K562 (cell line): ENCODE measurements at regions not wholly inside any gene's neighbourhood (a gene's known extent, or its start where the extent isn't known, plus 50 kb on each side); places are given as distances from the start of the nearest gene placed in this dataset.

Experiments used
- ATAC-seq: fragments of 200-7000 bp; cut with Tn5 transposase; 3 replicates; pipeline ENCODE4 v1.9.1; 2020; ENCODE audit warnings: moderate library complexity
- BruUV-seq: library from RNA; stranded (reverse); fragments of 400-500 nt; replicated peaks from 2 replicates; lab custom pipeline; 2021; lab: Mats Ljungman, UMichigan
- CTCF ChIA-PET: fragments of 300-600 bp; formaldehyde crosslinking; extraction: SDS; loops from one replicate; lab custom pipeline; 2021; ENCODE audit warnings: low intra/inter-chr PET ratio; lab: Yijun Ruan, JAX
- POLR2A ChIA-PET: fragments of 300-600, 350-650 bp; sonication (Branson Sonifier 250); formaldehyde crosslinking; extraction: SDS; loops from one replicate; lab custom pipeline; 2021; ENCODE audit warnings: antibody characterized with exemption, inconsistent platforms; lab: Yijun Ruan, JAX
- DNase-seq, 4 experiments: peaks; one replicate each; pipeline versions ENCODE4 v3.0.0 to v3.0.0-alpha.2; 2011 to 2018; ENCODE audit warnings: low spot score in 3 of 4, mixed read lengths in 3 of 4; ENCODE audit errors: extremely low read depth in 1 of 4
- FAIRE-seq: peaks from 2 replicates; lab custom pipeline; 2011; peaks lifted over from hg19 to GRCh38; lab: Jason Lieb, UNC
- H2AFZ ChIP-seq: 2 replicates; pipeline ENCODE4 v1.6.0; 2011; ENCODE audit warnings: low read depth, low read length, control low read depth, inconsistent platforms
- H3K27ac ChIP-seq: fragments of 200-600 bp; 3 replicates; pipeline ENCODE4 v1.8.0; 2011; ENCODE audit warnings: low read depth, mild to moderate bottlenecking, control low read depth, inconsistent platforms, low read length, moderate library complexity, mixed read lengths; ENCODE audit errors: extremely low read depth
- H3K27me3 ChIP-seq, 2 experiments: fragments of 300-600 bp in 1 of 2; 2 replicates in 1 of 2; 3 replicates in 1 of 2; pipeline versions ENCODE4 v1.6.0 to v1.8.0; 2011; ENCODE audit warnings: inconsistent platforms in 2 of 2, low read length in 2 of 2, mild to moderate bottlenecking in 1 of 2, mixed read lengths in 1 of 2, moderate library complexity in 1 of 2; ENCODE audit not compliant: control insufficient read depth in 2 of 2, insufficient read depth in 2 of 2
- H3K36me3 ChIP-seq: fragments of 300-600 bp; 3 replicates; pipeline ENCODE4 v1.8.0; 2011; ENCODE audit warnings: mild to moderate bottlenecking, low read length, inconsistent platforms; ENCODE audit not compliant: control insufficient read depth, insufficient read depth
- H3K4me1 ChIP-seq, 2 experiments: fragments of 200-600 bp in 1 of 2; replicated peaks in 1 of 2; 2 replicates in 1 of 2; 3 replicates in 1 of 2; pipeline versions ENCODE4 v1.5.1 to v1.8.0; 2011; ENCODE audit warnings: inconsistent platforms in 2 of 2, low read length in 2 of 2, mild to moderate bottlenecking in 1 of 2, mixed read lengths in 1 of 2, moderate library complexity in 1 of 2; ENCODE audit not compliant: control insufficient read depth in 2 of 2, insufficient read depth in 2 of 2
- H3K4me2 ChIP-seq: 2 replicates; pipeline ENCODE4 v1.6.1; 2011; ENCODE audit warnings: low read length, control low read depth, inconsistent platforms, mixed read lengths; ENCODE audit not compliant: insufficient read depth
- H3K4me3 ChIP-seq: fragments of 200-600 bp; sonication (generic), shearing (Covaris generic); 2 replicates; pipeline ENCODE4 v1.5.1; 2016; ENCODE audit warnings: control low read depth, inconsistent platforms
- H3K79me2 ChIP-seq: fragments of 200-600 bp; 3 replicates; pipeline ENCODE4 v1.8.0; 2011; ENCODE audit warnings: low read length, inconsistent platforms; ENCODE audit not compliant: control insufficient read depth, insufficient read depth
- H3K9ac ChIP-seq, 2 experiments: 2 replicates each; pipeline versions ENCODE4 v1.6.0 to v1.6.1; 2011; ENCODE audit warnings: low read depth in 2 of 2, low read length in 2 of 2, control low read depth in 1 of 2, inconsistent platforms in 1 of 2, mild to moderate bottlenecking in 1 of 2, mixed read lengths in 1 of 2; ENCODE audit not compliant: insufficient read depth in 1 of 2
- H3K9me1 ChIP-seq: one replicate; pipeline ENCODE4 v1.6.0; 2011; ENCODE audit warnings: inconsistent platforms, mild to moderate bottlenecking, low read length, moderate library complexity; ENCODE audit not compliant: control insufficient read depth, insufficient read depth
- H3K9me3 ChIP-seq: replicated peaks from 2 replicates; pipeline ENCODE4 v1.5.1; 2011; ENCODE audit warnings: low read depth, low read length, inconsistent platforms; ENCODE audit not compliant: control insufficient read depth, insufficient read depth
- H4K20me1 ChIP-seq: replicated peaks from 2 replicates; pipeline ENCODE4 v1.6.1; 2011; ENCODE audit warnings: low read length, inconsistent platforms, mixed read lengths; ENCODE audit not compliant: control insufficient read depth, insufficient read depth
- CREBBP ChIP-seq: IDR thresholded peaks from one replicate; pipeline ENCODE4 v1.6.1; 2012; ENCODE audit warnings: low read depth, mild to moderate bottlenecking, control low read depth, inconsistent platforms, low read length
- CTBP1 ChIP-seq: fragments of 450-650 bp; IDR thresholded peaks from 2 replicates; pipeline ENCODE4 v1.6.1; 2016; ENCODE audit warnings: borderline replicate concordance
- DDX20 ChIP-seq: fragments of 450-650 bp; IDR thresholded peaks from 2 replicates; pipeline ENCODE4 v1.6.1; 2016; ENCODE audit warnings: missing genetic modification characterization, low read depth, mild to moderate bottlenecking, missing compliant biosample characterization, moderate library complexity
- KAT8 ChIP-seq: fragments of 450-650 bp; IDR thresholded peaks from 2 replicates; pipeline ENCODE4 v1.6.1; 2016; ENCODE audit warnings: low read depth, mild to moderate bottlenecking
- OTX1 ChIP-seq: fragments of 450-650 bp; formaldehyde crosslinking; IDR thresholded peaks from 2 replicates; pipeline ENCODE4 v1.4.0; 2022; ENCODE audit warnings: mild to moderate bottlenecking
- PCBP2 ChIP-seq: fragments of 200-400 bp; formaldehyde crosslinking; IDR thresholded peaks from 2 replicates; pipeline ENCODE4 v1.6.1; 2018; ENCODE audit warnings: low read length, low read depth, mild to moderate bottlenecking, moderate library complexity; ENCODE audit not compliant: poor library complexity, severe bottlenecking
- RBM17 ChIP-seq: fragments of 200-400 bp; formaldehyde crosslinking; IDR thresholded peaks from 2 replicates; pipeline ENCODE4 v1.6.1; 2017; ENCODE audit warnings: low read depth, mild to moderate bottlenecking, low read length, borderline replicate concordance
- SMARCC2 ChIP-seq: fragments of 450-650 bp; IDR thresholded peaks from 2 replicates; pipeline ENCODE4 v1.6.1; 2017; ENCODE audit warnings: antibody characterized with exemption, moderate library complexity, mild to moderate bottlenecking, low read depth
- SNRNP70 ChIP-seq: fragments of 200-400 bp; formaldehyde crosslinking; optimal IDR thresholded peaks from 2 replicates; pipeline ENCODE3; 2017; ENCODE audit warnings: low read depth, low read length
- TCF7L2 ChIP-seq: fragments of 150-350 bp; IDR thresholded peaks from 2 replicates; pipeline ENCODE4 v1.6.1; 2016; ENCODE audit warnings: low read depth, mild to moderate bottlenecking, low read length, moderate library complexity
- TFAM ChIP-seq: fragments of 250-450 bp; sonication (Bioruptor Pico); conservative IDR thresholded peaks from 2 replicates; pipeline ENCODE4 v1.5.0; 2021; ENCODE audit warnings: mild to moderate bottlenecking, moderate library complexity
- ZBTB7A ChIP-seq: IDR thresholded peaks from 2 replicates; pipeline ENCODE4 v1.6.1; 2011; ENCODE audit warnings: low read depth, mild to moderate bottlenecking, low read length, moderate library complexity, borderline replicate concordance; ENCODE audit not compliant: control insufficient read depth
- ZKSCAN3 ChIP-seq: fragments of 250-450 bp; sonication (Bioruptor Pico); IDR thresholded peaks from 2 replicates; pipeline ENCODE4 v1.4.0; 2020
- ZNF282 ChIP-seq: sonication (generic); formaldehyde crosslinking; IDR thresholded peaks from 2 replicates; pipeline ENCODE4 v1.8.1; 2023; ENCODE audit warnings: missing genetic modification reagents
- WGBS: fragments of 100-300 bp; shearing (Covaris generic); methylation state at CpG from one replicate; pipeline ENCODE4 v1.1.6; 2016; ENCODE audit warnings: low coverage, mixed read lengths; ENCODE audit not compliant: insufficient coverage; ENCODE audit errors: missing lambda C conversion rate; 5-methylcytosine and 5-hydroxymethylcytosine counted together
- in situ Hi-C: fragments of 300-500 bp; cut with MboI; formaldehyde crosslinking; loops from 4 replicates; pipeline ENCODE4 v1.15.0; 2018; ENCODE audit warnings: inconsistent platforms, mixed read lengths
- intact Hi-C: fragments of 100-400 bp; cut with micrococcal nuclease; formaldehyde crosslinking; loops from 2 replicates; pipeline ENCODE4 v1.14.2; 2022
- TF ChIP-seq, protein P1 (sequence below): fragments of 450-650 bp; IDR thresholded peaks from 2 replicates; pipeline ENCODE4 v1.6.1; 2017; ENCODE audit warnings: antibody characterized with exemption
- TF ChIP-seq, protein P2 (sequence below): fragments of 450-650 bp; IDR thresholded peaks from 2 replicates; pipeline ENCODE4 v1.7.0; 2016; ENCODE audit warnings: borderline replicate concordance
- TF ChIP-seq, protein P3 (sequence below): fragments of 250-450 bp; sonication (Bioruptor Pico); IDR thresholded peaks from 2 replicates; pipeline ENCODE4 v1.8.0; 2021; ENCODE audit warnings: moderate library complexity, mild to moderate bottlenecking, inconsistent platforms
- TF ChIP-seq, protein P4 (sequence below): fragments of 250-450 bp; sonication (Bioruptor Pico); IDR thresholded peaks from 2 replicates; pipeline ENCODE4 v1.5.0; 2021

DNA sequence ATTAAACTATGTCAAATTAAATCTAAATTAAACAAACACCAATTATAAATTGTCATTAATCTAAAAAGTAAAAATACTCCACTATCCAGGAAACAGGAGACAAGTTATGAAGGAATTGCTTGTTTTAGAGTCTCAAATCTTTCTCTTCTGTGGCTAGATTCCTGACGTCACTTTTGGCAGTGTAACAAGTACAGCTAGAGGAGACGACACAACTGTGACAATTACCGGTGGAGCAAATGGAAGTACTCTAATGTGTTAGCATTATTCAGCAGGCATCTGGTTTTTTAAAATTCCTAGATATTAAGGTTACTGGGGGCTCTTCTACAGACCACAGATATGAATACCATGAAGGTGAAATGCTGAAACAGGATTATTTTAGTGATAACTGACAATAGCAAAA, 1042.7 kb downstream of the EPHA7 start:
- no peak for ATAC-seq
- 0% methylated on average over 3 of the region's 3 CpGs for WGBS
- no peak overlapping the region for H3K4me2 ChIP-seq
- H3K27me3 ChIP-seq, result no peaks in the 10 kb centered on the region
- H3K36me3 ChIP-seq, result no peaks in the 10 kb centered on the region
- ChIA-PET POLR2A (no interaction called here), CTCF (no interaction called here)
- in situ Hi-C loops, result no loop called here
- DNase-seq, result no peak
- H4K20me1 ChIP-seq, result no peaks in the 10 kb centered on the region
- intact Hi-C loops, result no loop called here
- no peaks in the 10 kb centered on the region for H3K79me2 ChIP-seq
- no peak overlapping the region for H3K27ac ChIP-seq
- no peaks in the 10 kb centered on the region; the same call in 1 of the 2 replicates for H3K9me3 ChIP-seq
- no peak for FAIRE-seq
- no peaks in the 10 kb centered on the region for H3K9me1 ChIP-seq
- BruUV-seq, result no TSS peak
- no peaks in the 10 kb centered on the region for H3K4me1 ChIP-seq
- H2AFZ ChIP-seq, result no peak overlapping the region
- no peak overlapping the region for H3K9ac ChIP-seq
- no peak overlapping the region for H3K4me3 ChIP-seq
- no peak for TF ChIP-seq OTX1 (CRISPR knock-in tag)
- no peak for TF ChIP-seq TFAM
- no peak for TF ChIP-seq ZKSCAN3 (CRISPR knock-in tag)
- TF ChIP-seq ZBTB7A, result no peak
- TF ChIP-seq PCBP2, result no peak
- TF ChIP-seq SNRNP70, result no peak
- TF ChIP-seq ZNF282 (CRISPR knock-in tag), result no peak
- TF ChIP-seq, protein P1, sequence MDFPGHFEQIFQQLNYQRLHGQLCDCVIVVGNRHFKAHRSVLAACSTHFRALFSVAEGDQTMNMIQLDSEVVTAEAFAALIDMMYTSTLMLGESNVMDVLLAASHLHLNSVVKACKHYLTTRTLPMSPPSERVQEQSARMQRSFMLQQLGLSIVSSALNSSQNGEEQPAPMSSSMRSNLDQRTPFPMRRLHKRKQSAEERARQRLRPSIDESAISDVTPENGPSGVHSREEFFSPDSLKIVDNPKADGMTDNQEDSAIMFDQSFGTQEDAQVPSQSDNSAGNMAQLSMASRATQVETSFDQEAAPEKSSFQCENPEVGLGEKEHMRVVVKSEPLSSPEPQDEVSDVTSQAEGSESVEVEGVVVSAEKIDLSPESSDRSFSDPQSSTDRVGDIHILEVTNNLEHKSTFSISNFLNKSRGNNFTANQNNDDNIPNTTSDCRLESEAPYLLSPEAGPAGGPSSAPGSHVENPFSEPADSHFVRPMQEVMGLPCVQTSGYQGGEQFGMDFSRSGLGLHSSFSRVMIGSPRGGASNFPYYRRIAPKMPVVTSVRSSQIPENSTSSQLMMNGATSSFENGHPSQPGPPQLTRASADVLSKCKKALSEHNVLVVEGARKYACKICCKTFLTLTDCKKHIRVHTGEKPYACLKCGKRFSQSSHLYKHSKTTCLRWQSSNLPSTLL, result no peak
- TF ChIP-seq TCF7L2, result no peak
- TF ChIP-seq CTBP1, result no peak
- TF ChIP-seq, protein P2, sequence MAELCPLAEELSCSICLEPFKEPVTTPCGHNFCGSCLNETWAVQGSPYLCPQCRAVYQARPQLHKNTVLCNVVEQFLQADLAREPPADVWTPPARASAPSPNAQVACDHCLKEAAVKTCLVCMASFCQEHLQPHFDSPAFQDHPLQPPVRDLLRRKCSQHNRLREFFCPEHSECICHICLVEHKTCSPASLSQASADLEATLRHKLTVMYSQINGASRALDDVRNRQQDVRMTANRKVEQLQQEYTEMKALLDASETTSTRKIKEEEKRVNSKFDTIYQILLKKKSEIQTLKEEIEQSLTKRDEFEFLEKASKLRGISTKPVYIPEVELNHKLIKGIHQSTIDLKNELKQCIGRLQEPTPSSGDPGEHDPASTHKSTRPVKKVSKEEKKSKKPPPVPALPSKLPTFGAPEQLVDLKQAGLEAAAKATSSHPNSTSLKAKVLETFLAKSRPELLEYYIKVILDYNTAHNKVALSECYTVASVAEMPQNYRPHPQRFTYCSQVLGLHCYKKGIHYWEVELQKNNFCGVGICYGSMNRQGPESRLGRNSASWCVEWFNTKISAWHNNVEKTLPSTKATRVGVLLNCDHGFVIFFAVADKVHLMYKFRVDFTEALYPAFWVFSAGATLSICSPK, result no peak
- TF ChIP-seq, protein P3, sequence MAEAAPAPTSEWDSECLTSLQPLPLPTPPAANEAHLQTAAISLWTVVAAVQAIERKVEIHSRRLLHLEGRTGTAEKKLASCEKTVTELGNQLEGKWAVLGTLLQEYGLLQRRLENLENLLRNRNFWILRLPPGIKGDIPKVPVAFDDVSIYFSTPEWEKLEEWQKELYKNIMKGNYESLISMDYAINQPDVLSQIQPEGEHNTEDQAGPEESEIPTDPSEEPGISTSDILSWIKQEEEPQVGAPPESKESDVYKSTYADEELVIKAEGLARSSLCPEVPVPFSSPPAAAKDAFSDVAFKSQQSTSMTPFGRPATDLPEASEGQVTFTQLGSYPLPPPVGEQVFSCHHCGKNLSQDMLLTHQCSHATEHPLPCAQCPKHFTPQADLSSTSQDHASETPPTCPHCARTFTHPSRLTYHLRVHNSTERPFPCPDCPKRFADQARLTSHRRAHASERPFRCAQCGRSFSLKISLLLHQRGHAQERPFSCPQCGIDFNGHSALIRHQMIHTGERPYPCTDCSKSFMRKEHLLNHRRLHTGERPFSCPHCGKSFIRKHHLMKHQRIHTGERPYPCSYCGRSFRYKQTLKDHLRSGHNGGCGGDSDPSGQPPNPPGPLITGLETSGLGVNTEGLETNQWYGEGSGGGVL (CRISPR knock-in tag), result no peak
- TF ChIP-seq KAT8, result no peak
- no peak for TF ChIP-seq SMARCC2
- TF ChIP-seq, protein P4, sequence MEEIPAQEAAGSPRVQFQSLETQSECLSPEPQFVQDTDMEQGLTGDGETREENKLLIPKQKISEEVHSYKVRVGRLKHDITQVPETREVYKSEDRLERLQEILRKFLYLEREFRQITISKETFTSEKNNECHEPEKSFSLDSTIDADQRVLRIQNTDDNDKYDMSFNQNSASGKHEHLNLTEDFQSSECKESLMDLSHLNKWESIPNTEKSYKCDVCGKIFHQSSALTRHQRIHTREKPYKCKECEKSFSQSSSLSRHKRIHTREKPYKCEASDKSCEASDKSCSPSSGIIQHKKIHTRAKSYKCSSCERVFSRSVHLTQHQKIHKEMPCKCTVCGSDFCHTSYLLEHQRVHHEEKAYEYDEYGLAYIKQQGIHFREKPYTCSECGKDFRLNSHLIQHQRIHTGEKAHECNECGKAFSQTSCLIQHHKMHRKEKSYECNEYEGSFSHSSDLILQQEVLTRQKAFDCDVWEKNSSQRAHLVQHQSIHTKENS (CRISPR knock-in tag), result no peak
- no peak for TF ChIP-seq CREBBP
- no peak for TF ChIP-seq DDX20 (tag)
- no peak for TF ChIP-seq RBM17
